GM12892 (cell line): ENCODE measurements at regions not wholly inside any gene's neighbourhood (a gene's known extent, or its start where the extent isn't known, plus 50 kb on each side); places are given as distances from the start of the nearest gene placed in this dataset.

Source experiments
- POLR2A ChIP-seq: IDR thresholded peaks from 2 replicates; pipeline ENCODE4 v1.6.1; 2011; ENCODE audit warnings: low read depth, low read length, control low read depth
- POLR2AphosphoS5 ChIP-seq: IDR thresholded peaks from 2 replicates; pipeline ENCODE4 v1.6.1; 2011; ENCODE audit warnings: low read depth, low read length, control low read depth
- TAF1 ChIP-seq: IDR thresholded peaks from 2 replicates; pipeline ENCODE4 v1.6.1; 2011; ENCODE audit warnings: low read depth, mild to moderate bottlenecking, control low read depth, low read length, borderline replicate concordance

DNA sequence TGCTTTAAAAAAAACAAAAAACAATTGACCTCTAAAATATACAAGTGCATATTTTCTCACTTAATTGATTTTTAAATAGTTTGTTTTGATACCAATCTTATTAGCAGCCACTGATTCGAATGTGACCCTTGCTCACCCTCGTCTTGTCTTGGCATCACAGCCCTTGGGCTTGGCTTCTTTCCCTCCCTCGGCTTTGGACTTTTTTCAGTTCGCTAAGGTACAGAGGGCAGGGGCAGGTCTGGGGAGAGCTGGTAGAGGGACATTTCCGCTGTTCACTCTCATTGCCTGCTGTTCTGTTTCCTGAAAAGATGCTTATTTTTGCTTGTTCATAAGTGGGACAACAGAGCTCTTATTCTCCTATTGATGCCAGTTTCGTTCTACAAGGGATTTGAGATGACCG, 88.5 kb upstream of the RPS6KA3 start:
- TF ChIP-seq POLR2AphosphoS5 (no peak), TAF1 (no peak), POLR2A (no peak)
